NCI-H2081 treated with DMSO at 0.1 percent for 48 hours (cell line): ENCODE measurements at regions not wholly inside any gene's neighbourhood (a gene's known extent, or its start where the extent isn't known, plus 50 kb on each side); places are given as distances from the start of the nearest gene placed in this dataset.
A peak's percentile ranks its signal among the peaks of the same experiment; 100 is the strongest.
"Not testable (repeated sequence)": the region's sequence is repeated elsewhere in the genome, so short reads cannot be mapped to it uniquely, and the experiment has no call there.

Source experiments
- DNase-seq: peaks from one replicate; lab custom pipeline; 2025; lab: John Stamatoyannopoulos, UW

GRCh38 chr7:25454562-25455041, 226.3 kb upstream of the NPVF start:
- DNase-seq: no peak

- no peak for DNase-seq
Observed at GRCh38 chr7:25455683-25456251, 227.5 kb upstream of the NPVF start.

- no peak for DNase-seq
Observed at GRCh38 chr7:25456467-25457171, 228.3 kb upstream of the NPVF start.

GRCh38 chr7:25459057-25459456, 230.8 kb upstream of the NPVF start:
- DNase-seq: no peak

- no peak for DNase-seq
Observed at GRCh38 chr7:25460433-25460832, 232.1 kb upstream of the NPVF start.

GRCh38 chr7:25469669-25470068, 241.4 kb upstream of the NPVF start:
- DNase-seq: no peak

GRCh38 chr7:25476863-25477499, 248.7 kb upstream of the NPVF start:
- DNase-seq: no peak

- DNase-seq: not testable (repeated sequence)
Observed at GRCh38 chr7:25478221-25478620, 249.9 kb upstream of the NPVF start.

- no peak for DNase-seq
Observed at GRCh38 chr7:25478925-25479324, 250.6 kb upstream of the NPVF start.

GRCh38 chr7:25481891-25482290, 253.6 kb upstream of the NPVF start:
- no peak for DNase-seq

GRCh38 chr7:25482631-25483030, 254.3 kb upstream of the NPVF start:
- no peak for DNase-seq

- DNase-seq: no peak
Observed at GRCh38 chr7:25485026-25485425, 256.7 kb upstream of the NPVF start.

GRCh38 chr7:25486656-25487055, 258.4 kb upstream of the NPVF start:
- DNase-seq: no peak

- DNase-seq: no peak
Observed at GRCh38 chr7:25493805-25494366, 265.6 kb upstream of the NPVF start.

- DNase-seq: no peak
Observed at GRCh38 chr7:25494896-25495295, 266.6 kb upstream of the NPVF start.

- DNase-seq: peak; percentile 48
Observed at GRCh38 chr7:25495342-25496250, 267.3 kb upstream of the NPVF start.

- no peak for DNase-seq
Observed at GRCh38 chr7:25496476-25497368, 268.4 kb upstream of the NPVF start.

- DNase-seq: no peak
Observed at GRCh38 chr7:25500393-25500921, 272.2 kb upstream of the NPVF start.

- no peak for DNase-seq
Observed at GRCh38 chr7:25503306-25503705, 275.0 kb upstream of the NPVF start.

GRCh38 chr7:25512061-25512687, 283.9 kb upstream of the NPVF start:
- no peak for DNase-seq
